NK-92 (cell line): ENCODE measurements at regions not wholly inside any gene's neighbourhood (a gene's known extent, or its start where the extent isn't known, plus 50 kb on each side); places are given as distances from the start of the nearest gene placed in this dataset.
"Not testable (repeated sequence)": the region's sequence is repeated elsewhere in the genome, so short reads cannot be mapped to it uniquely, and the experiment has no call there.

Source experiments
- DNase-seq: peaks from one replicate; lab custom pipeline; 2025; ENCODE audit not compliant: unreplicated experiment; lab: John Stamatoyannopoulos, UW

DNA sequence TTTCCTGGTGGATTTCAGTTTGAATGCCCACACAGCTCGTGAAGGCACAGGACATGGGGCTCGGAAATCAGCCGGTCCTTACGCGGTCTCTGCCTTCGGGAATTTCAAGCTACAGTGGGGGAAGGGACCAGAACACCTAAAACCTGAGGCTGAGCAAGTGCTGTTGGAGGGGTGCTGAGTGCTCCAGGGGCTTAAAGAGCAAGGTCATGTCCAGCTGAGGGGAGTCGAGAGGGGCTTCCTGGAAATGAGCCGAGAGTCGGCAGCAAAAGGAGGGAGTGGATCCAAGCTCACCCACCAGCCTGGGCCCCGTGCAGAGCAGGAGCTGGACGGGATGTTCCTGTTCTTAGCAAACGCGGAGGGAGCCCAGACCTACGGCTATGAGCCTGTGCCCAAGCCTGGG is 73.2 kb upstream of the RPL38 start:
- no peak for DNase-seq

DNA sequence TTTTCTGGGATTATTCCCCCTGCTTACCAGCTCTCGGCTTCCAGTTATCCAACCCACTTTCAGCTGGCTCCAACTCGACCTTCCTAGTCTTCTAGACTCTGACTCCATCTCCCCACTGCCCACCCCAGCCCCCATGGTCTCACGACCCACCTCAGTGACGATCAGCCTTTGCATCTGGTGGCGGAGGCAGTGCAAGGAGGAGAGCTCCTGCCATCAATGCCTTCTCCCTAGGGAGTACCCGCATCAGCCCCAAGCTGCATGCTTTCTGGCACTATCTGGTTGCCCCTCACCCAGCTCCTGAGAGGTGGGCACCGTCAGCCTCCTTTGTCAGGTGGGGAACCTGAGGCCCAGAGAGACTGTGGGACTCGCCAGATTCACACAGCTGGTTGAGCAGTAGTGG is 72.6 kb upstream of the RPL38 start:
- DNase-seq, result no peak

DNA sequence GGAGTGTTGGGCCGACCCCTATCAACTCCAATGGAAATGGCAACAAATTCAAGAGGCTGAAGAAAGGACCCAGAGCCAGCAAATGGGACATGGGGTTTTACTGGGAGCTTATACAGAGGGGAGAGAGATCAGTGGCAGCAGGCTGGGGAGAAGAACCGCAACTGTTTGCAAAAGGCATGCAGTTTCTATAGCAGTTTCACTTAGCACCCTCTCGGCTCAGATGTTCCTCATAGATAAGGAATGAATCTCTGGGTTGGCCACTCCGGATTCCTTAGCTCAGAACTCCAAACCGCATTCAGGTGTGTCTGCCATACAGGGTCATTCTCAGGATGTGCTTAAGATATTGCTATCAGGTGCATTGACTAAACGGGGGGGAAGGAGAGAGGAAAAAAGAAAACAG is 71.1 kb upstream of the RPL38 start:
- no peak for DNase-seq

DNA sequence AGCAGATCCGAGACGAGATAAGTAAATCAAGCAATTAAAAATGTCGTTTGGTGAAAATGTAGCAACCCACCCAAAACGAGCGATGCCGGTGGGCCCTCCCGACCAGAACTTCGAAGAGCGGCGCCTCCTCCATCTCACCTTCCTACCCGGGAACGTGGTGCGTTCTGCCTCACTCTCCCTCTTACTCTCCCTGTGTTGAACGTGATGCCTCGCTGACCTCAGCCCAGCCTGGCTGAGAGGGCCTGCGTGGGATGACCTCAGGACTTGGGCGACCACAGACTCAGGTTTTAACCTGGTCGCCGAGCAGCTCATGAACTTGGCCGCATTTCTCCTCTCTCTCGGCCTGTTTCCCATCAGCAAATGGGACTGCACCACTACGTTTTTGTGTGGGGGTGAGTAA is 69.7 kb upstream of the RPL38 start:
- no peak for DNase-seq

DNA sequence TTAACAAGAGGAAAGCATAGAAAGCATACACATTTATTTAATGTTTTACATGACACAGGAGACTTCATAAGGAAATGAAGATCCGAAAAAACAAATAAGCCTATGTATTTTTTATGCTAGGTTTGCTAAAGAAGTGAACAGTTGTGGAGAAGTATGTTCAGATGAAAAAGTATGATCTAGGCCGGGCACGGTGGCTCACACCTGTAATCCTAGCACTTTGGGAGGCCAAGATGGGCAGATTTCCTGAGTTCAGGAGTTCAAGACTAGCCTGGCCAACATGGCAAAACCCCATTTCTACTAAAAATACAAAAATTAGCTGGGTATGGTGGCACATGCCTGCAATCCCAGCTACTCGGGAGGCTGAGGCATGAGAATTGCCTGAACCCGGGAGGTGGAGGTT is 69.2 kb upstream of the RPL38 start:
- not testable (repeated sequence) for DNase-seq

DNA sequence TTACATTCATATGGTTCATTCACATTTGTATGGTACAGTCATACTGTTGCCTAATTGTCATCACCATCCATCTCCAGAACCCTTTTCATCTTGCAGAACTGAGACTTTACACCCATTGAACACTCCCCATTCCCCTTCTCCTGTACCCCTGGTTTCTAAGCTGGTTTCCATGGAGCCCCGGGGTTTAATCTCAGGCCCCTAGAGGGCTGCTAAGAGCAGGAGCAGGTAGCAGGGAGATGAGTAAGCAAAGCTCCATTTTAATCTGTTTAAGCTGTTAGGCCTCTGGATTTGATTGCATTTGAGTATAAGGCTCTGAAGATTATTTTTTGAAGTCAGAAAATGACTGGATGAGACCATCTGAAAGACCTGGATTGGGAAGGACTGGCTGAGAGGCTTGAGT is 68.5 kb upstream of the RPL38 start:
- no peak for DNase-seq

DNA sequence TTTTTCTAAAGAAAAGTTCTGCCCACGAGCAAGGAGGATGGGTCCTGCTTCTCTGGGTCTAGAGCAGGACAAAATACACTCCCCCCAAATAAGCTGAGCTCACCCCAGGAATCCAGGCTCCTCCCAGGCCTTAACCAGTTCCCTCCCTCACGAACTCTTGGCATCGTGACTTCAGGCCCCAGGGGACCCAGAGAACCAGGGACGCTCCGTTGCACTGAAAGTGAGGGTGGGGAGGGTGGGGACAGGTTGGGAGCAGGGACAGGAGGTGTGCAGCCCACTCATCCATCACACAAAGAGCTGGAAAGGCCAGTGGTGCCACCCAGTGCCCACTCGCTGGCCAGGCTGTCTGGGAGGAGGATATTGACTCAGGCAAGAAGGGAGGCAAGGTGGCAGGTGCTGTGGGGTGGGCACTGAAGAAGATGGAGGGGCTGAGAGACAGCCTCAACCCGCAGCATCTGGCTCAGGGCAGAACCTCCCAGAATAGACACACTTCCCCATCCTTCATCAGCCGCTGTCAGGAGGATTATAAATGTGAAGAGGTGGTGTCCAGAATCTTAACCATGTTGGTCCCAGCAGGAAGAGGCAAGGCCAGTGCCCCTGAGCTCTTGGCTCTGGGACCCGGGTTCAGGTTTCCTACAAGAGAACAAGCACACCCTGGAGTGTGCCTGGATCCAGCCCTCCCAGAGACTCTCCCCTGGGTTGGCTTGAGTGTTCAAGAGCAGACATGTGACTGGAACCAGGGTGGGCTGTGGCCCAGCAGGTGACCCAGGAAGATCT is 67.9 kb upstream of the RPL38 start:
- DNase-seq, result no peak

DNA sequence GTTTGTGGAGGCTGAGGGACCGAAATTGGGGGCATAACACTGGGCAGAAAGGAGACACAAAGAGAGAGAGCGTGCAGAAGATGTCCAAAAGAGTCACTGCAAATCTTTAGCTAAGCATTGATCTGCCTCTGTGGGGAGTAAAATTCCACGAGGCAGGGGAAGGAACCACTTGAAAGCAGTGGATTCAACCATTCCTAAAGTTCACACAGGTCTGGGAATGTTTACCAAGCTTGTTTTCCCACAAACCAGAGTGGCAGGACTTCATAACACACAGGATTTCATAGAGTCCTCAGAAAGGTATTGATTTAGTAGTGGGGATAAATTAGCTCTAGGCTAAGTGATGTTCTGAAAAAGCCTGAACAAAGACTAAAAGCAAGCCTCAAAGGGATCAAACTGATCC is 66.1 kb upstream of the RPL38 start:
- no peak for DNase-seq

DNA sequence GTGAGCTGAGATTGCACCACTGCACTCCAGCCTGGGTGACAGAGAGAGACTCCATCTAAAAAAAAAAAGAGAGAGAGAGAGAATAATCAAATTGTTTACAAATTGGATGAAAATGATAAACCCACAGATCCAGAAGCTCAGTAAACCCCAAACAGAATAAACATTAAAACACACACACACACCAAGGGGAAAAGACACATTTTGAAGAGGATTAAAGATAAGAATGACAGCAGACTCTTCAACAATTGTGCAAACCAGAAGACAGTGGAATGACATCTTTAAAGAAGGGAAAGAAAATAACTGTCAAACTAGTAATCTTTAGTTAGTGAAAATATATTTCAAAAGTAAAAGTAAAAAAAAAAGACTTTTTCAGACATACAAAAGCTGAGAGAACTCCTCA is 64.4 kb upstream of the RPL38 start:
- DNase-seq, result no peak

DNA sequence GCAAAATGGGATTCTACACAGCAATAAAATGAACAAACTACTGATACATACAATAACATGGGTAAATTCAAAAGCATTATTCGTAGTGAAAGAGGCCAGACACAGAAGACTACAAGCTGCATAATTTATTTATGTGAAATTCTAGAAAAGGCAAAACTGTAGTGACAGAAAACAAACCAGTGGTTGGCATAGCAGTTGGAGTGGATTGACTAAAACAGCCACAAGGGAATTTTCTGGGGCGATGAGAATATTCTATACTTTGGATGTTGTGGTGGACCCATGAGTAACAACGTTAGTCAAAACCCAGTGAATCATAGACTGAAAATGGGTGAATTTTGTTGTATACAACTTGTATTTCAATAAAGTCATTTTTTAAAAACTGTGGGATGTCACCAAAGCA is 63.2 kb upstream of the RPL38 start:
- no peak for DNase-seq

DNA sequence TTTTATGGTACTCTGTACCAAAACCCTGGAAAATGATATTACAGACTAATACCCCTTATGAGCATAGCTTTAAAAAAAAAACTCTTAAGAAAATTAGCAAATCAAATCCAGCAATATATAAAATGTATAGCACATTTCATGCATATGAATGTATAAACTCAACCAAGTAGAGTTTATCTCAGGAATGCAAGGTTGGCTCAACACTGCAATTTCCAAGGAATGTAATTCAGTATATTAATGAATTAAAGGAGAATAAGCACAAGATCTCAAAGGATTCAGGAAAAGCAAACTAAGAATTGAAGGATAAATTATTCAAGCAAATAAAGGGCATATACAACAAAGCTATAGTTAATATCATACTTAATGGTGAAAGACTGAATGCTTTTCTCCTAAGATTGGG is 61.9 kb upstream of the RPL38 start:
- no peak for DNase-seq

DNA sequence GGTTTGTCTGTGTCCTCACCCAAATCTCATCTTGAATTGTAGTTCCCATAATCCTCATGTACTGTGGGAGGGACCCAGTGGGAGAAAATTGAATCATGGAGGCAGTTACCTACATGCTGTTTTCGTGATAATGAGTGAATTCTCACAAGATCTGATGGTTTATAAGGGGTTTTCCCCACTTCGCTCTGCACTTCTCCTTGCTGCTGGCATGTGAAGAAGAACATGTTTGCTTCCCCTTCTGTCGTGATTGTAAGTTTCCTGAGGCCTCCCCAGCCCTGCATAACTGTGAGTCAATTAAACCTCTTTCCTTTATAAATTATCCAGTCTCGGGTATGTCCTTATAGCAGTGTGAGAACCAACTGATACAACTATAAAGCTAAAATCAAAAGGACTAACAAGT is 60.2 kb upstream of the RPL38 start:
- DNase-seq, result not testable (repeated sequence)

DNA sequence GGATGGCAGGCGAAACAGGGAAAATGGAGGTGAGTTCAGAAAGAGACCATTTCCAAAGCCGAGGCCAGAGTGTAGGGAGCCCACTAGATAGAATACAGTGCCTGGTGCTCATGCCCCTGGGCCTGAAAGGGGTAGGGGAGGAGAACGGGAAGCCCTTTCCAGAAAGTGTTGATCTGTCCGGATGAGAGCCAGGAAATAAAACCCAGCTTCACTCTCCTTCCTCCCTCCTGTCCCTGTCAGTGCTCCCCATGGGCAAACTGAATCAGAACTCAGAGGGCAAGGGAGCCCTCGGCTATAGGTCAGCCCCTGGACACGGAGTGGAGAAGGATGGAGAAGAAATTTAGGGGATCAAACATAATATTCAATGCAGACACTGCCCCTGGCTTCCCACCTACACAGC is 57.7 kb upstream of the RPL38 start:
- no peak for DNase-seq

DNA sequence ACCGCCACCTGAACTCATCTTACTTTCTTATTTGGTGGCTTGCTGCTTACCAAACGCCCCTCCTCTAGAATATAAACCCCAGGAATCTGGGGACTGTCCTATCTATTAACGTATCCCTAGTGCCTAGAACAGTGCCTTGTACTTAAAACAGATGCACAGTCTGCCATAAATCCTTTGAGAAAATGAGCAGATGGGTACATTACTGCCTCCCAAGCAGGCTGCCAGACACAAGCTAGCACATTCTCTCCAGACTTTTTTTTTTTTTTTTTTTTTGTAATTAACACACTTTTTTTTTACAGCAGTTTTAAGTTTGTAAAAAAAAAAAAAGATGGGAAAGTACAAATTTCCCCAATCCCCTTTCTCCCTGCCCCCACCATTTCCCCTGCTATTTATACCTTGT is 57.3 kb upstream of the RPL38 start:
- DNase-seq, result no peak

DNA sequence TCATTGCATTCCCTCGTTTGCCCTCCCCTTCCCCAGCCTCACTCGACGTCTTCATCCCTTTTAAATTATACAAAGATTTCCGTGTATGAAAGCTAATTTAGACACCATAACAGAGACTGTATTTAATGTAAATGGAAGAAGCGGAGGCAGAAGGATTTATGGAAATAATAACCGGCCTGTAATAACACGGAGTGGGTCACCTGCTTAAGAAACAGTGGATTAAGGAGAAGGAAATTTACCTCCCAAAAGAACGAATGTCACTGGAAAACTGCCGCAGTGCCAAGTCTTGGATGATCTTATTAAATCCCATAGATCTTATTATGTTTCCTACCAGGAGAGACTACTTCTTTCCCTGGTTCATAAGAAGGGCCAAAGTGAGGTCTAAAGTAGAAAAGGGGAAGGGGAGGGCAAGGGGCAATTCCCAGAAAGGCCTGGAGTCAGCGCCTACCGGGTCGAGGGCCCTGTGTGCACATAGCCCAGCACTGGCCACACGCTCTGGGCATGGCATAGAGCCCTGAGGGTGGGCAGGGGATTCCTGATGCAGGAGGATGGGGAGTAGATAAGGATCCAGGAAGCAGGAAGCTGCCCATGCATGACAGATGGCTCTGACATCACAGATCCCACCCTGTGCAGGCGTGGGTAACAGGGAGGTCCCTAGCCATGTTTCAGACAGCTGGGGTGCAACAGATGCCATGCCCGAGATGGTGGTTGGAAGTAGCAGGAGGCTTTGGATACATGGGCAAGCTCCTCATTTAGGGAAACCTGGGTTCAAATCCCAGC is 56.2 kb upstream of the RPL38 start:
- DNase-seq, result no peak

DNA sequence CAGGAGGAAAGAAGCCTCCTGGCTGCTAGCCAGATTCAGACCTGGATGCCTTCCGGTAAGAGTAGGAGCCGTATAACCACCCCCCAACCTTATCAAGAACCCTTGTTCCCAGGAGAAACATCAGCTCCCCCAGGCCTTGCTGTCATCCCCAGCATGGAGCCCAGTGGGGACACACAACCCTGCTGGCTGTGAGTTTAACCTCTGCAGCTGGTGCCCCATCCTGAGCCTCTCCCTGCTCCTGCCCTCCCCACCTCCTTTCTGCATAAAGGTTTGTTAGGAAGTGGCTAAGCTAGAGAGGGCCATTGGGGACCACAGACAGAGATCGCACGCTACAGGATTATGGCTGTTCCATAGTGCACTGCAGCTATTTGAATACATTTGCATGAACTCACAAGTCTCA is 55.5 kb upstream of the RPL38 start:
- DNase-seq, result no peak

DNA sequence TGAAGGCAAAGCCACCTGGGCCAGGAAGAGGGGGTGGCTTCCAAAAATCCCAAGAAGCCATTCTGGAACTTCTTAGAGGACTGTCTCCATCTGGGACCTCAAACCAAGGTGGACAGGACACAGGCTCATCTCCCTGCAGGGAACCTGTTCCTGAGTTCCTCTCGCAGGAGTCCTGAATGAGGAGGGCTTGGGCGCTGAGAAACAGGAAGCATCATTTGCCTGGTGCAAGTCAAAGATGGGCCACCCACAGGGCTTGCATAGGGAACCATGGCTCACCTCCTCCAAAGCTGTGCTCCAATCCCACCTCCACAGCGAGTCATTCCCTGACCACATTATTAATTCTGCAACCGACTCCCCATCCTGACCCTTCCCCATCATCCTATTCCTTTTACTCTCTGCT is 55.0 kb upstream of the RPL38 start:
- DNase-seq, result no peak

DNA sequence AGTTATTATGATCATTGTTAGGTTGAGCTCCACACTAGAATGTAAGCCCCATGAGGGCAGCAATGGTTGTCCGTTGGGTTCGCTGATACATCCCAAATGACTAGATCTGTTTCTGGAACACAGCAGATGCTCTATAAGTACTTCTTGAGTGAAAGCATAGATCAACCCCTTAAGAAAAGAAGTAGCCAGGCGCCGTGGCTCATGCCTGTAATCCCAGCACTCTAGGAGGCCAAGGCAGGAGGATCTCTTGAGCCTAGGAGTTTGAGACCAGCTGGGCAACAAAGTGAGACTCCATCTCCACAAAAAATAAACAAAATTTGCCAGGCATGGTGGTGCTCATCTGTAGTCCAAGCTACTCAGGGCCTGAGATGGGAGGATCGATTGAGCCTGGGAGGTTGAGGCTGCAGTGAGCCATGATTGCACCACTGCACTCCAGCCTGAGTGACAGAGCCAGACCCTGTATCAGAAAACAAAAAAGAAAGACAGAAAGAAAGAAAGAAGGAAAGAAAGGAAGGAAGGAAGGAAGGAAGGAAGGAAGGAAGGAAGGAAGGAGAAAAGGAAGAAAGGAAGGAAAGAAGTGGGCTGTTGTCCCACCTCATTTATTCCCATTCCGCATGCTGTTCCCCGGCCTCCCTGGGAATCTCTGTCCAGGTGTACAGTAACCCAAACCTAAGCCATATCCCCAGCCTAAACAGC is 54.4 kb upstream of the RPL38 start:
- no peak for DNase-seq

DNA sequence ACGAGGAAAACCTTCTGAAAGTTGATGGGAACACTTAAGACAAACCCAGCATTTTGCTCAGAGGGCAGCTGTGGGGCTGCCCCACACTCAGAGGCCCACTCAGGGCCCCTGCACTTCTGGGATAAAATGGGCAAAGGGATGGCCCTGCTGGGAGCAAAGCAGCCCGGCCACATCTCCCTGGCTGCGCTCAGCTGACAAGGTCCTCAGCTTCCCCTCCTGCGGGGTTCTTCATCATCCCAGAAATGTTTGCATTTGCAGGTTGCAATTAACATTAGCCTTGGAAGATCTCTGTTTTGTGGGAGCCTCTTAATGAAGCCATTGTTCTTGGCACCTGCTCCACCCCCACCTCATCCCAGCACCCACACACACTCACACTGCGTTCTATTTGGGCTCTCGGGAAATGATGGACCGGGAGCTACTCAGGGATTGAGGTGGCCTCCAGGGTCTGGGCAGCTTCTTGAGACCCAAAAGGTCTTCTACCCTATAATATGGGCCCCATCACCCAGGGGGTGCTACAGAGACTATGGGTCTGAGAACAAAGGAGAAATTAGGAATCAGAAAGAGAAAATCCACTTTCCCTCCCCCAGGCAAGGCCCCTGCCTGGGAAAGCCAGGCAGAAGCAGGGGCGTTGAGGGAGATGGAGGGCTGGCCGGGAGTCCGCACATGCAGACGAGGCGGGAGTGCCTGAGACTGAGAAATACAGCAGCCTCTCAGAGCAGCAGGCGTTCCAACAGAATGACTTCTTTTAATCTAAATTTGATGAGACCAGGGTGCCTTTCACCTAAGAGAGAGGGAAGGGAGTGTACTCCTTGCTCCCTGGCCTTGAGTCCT is 53.7 kb upstream of the RPL38 start:
- DNase-seq, result no peak

DNA sequence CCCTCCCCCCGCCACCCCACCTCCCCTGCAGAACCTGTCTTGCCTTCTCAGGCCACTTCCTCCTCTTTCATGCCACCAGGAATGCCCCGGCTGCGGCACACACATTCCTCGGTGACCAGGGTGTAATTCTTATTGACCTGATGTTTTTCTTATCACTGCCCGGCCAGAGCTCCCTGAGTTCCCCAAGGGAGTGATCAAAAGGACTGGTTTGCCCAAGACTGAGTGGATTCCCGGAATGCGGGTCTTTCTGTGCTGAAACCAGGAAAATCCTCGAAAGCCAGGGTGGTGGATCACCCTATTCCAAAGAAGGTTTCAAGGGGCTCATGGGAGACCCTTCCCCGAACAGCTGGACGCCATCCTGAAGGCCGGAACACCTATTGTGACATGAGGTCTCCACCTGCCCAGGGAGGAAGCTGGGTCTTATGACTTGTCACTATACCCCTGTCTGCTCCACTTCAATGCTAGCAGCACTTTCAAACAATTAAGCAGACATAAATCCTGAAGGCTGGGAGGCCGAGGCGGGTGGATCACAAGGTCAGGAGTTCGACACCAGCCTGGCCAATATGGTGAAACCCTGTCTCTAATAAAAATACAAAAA is 53.0 kb upstream of the RPL38 start:
- no peak for DNase-seq
